Ascending aorta (tissue), 2 donors: ENCODE measurements at regions not wholly inside any gene's neighbourhood (a gene's known extent, or its start where the extent isn't known, plus 50 kb on each side); places are given as distances from the start of the nearest gene placed in this dataset.

Experiments
- DNase-seq, 2 donors: peaks; one replicate each; pipeline ENCODE4 v3.0.0-alpha.2; 2019; ENCODE audit warnings: low spot score in 2 of 2
- H3K27ac ChIP-seq, 2 donors: fragments of 200-600 bp; sonication (generic); one replicate each; pipeline ENCODE4 v1.5.1; 2016 to 2017; ENCODE audit warnings: mild to moderate bottlenecking in 1 of 2
- H3K27me3 ChIP-seq: fragments of 200-600 bp; sonication (generic); one replicate; pipeline ENCODE4 v1.5.1; 2017
- H3K36me3 ChIP-seq, 2 donors: fragments of 200-600 bp; sonication (generic); one replicate each; pipeline ENCODE4 v1.5.1; 2016
- H3K4me1 ChIP-seq, 2 donors: fragments of 200-600 bp; sonication (generic); one replicate each; pipeline ENCODE4 v1.5.1; 2016 to 2017; ENCODE audit warnings: mild to moderate bottlenecking in 1 of 2
- H3K4me3 ChIP-seq, 2 donors: fragments of 200-600 bp; sonication (generic); one replicate each; pipeline ENCODE4 v1.5.1; 2016 to 2017; ENCODE audit warnings: mild to moderate bottlenecking in 1 of 2
- H3K9me3 ChIP-seq, 2 donors: fragments of 200-600 bp; sonication (generic); one replicate each; pipeline ENCODE4 v1.5.1; 2016
- intact Hi-C: fragments of 100-400 bp; cut with DNase I; formaldehyde crosslinking; loops from one replicate; pipeline ENCODE4 v1.15.1; 2023
- TF ChIP-seq, protein P1 (sequence below), 3 experiments: fragments of 200-600 bp in 2 of 3; fragments of 450-650 bp in 1 of 3; sonication (generic) in 2 of 3; IDR thresholded peaks; one replicate each; pipeline ENCODE4 v1.5.1; 2016 to 2019; ENCODE audit warnings: antibody characterized with exemption in 3 of 3, mild to moderate bottlenecking in 1 of 3, moderate library complexity in 1 of 3

GRCh38 chr12:46460682-46461210 lies 88.2 kb upstream of the SLC38A2 start:
- no peaks in the 10 kb centered on the region for H3K36me3 ChIP-seq
- no peak for DNase-seq
- peak overlapping the region; percentile 76 to 81 for H3K27ac ChIP-seq
- H3K27me3 ChIP-seq = no peaks in the 10 kb centered on the region
- intact Hi-C loops = loop anchor here (5.0 kb wide), 2 partner anchors 58 to 78 kb away; no protein-coding TSS in a partner anchor
- no peak overlapping the region for H3K4me3 ChIP-seq
- peaks cover 0 to 40% of the 10 kb centered on the region in 2 donors for H3K4me1 ChIP-seq
- TF ChIP-seq, protein P1, sequence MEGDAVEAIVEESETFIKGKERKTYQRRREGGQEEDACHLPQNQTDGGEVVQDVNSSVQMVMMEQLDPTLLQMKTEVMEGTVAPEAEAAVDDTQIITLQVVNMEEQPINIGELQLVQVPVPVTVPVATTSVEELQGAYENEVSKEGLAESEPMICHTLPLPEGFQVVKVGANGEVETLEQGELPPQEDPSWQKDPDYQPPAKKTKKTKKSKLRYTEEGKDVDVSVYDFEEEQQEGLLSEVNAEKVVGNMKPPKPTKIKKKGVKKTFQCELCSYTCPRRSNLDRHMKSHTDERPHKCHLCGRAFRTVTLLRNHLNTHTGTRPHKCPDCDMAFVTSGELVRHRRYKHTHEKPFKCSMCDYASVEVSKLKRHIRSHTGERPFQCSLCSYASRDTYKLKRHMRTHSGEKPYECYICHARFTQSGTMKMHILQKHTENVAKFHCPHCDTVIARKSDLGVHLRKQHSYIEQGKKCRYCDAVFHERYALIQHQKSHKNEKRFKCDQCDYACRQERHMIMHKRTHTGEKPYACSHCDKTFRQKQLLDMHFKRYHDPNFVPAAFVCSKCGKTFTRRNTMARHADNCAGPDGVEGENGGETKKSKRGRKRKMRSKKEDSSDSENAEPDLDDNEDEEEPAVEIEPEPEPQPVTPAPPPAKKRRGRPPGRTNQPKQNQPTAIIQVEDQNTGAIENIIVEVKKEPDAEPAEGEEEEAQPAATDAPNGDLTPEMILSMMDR (IDR thresholded peaks at IDR 0.05) = no peak
- H3K9me3 ChIP-seq = no peaks in the 10 kb centered on the region

GRCh38 chr12:46459861-46460545 lies 87.4 kb upstream of the SLC38A2 start:
- no peaks in the 10 kb centered on the region for H3K36me3 ChIP-seq
- H3K27ac ChIP-seq = peak overlapping the region; percentile 76 to 81
- no peak overlapping the region for H3K4me3 ChIP-seq
- intact Hi-C loops = loop anchor here (5.0 kb wide), 2 partner anchors 58 to 78 kb away; no protein-coding TSS in a partner anchor
- peaks cover 0 to 40% of the 10 kb centered on the region in 2 donors for H3K4me1 ChIP-seq
- no peaks in the 10 kb centered on the region for H3K9me3 ChIP-seq
- TF ChIP-seq, protein P1 (IDR thresholded peaks at IDR 0.05) = no peak
- DNase-seq = no peak
- H3K27me3 ChIP-seq = no peaks in the 10 kb centered on the region

DNA sequence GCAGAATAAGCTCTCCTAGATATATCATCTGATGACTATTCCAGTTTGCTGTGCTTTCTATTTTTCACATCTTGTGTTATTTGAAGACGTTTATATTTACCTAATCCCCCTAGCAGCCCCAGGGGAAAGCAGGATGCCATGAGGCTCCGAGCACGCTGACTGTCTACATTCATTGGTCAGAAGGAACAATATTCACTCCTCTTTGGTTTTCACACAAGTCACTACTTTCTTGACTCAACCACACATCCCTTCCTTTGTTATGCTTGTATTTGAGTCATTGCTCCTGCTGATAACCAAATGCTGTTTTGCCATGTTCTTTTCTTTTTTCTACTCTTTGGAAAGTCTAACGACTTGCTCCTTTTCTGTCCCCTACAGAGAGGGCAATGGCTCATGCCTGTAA lies 86.5 kb upstream of the SLC38A2 start:
- no peaks in the 10 kb centered on the region for H3K27me3 ChIP-seq
- intact Hi-C loops = no loop called here
- no peak overlapping the region for H3K4me3 ChIP-seq
- peaks cover 0 to 40% of the 10 kb centered on the region in 2 donors for H3K4me1 ChIP-seq
- H3K9me3 ChIP-seq = no peaks in the 10 kb centered on the region
- H3K36me3 ChIP-seq = no peaks in the 10 kb centered on the region
- no peak for DNase-seq
- TF ChIP-seq, protein P1 (IDR thresholded peaks at IDR 0.05) = no peak
- peak overlapping the region; percentile 47 to 81 for H3K27ac ChIP-seq

DNA sequence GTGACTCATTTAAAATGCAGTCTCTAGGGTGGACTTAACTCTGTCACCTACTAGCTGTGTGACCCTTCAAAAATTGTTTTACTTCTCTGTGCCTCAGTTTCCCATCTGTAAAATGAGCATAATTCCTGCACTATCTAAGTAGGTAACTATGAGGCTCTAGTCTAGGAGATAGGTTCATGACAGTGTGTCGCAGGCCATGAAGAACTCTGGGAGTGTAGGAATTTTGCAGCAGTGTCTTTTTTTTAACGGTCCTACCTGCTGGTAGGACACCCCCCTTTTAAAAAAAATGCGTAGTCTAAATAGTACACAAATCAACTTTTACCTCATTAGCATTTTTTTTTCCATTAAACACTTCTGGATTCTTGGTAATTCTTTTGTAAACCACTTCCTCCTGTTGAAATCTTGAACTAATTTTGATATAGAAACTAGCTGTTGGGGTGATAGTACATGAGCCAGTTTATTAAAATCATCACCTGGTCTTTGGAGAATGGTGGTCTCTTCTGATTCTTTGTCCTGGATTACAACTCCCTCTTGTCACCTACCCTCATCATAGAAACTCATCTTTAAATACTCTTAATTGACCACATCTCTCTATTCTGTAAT lies 86.0 kb upstream of the SLC38A2 start:
- TF ChIP-seq, protein P1 (IDR thresholded peaks at IDR 0.05) = no peak
- Histone ChIP-seq H3K4me3 (no peak overlapping the region), H3K4me1 (peaks cover 0 to 39% of the 10 kb centered on the region in 2 donors), H3K9me3 (no peaks in the 10 kb centered on the region), H3K27me3 (no peaks in the 10 kb centered on the region), H3K27ac (peak overlapping the region; percentile 47 to 81), H3K36me3 (no peaks in the 10 kb centered on the region)
- DNase-seq = no peak
- intact Hi-C loops = no loop called here

- TF ChIP-seq, protein P1 (IDR thresholded peaks at IDR 0.05) = no peak
- Histone ChIP-seq H3K4me3 (no peak overlapping the region), H3K36me3 (no peaks in the 10 kb centered on the region), H3K9me3 (no peaks in the 10 kb centered on the region), H3K27ac (no peak overlapping the region), H3K27me3 (no peaks in the 10 kb centered on the region), H3K4me1 (peaks cover 0 to 34% of the 10 kb centered on the region in 2 donors)
- intact Hi-C loops = no loop called here
- DNase-seq = no peak
Measured at GRCh38 chr12:46457958-46458357, 85.4 kb upstream of the SLC38A2 start.
